Lung (tissue), 11 donors: ENCODE measurements at regions not wholly inside any gene's neighbourhood (a gene's known extent, or its start where the extent isn't known, plus 50 kb on each side); places are given as distances from the start of the nearest gene placed in this dataset.

ENCODE experiments used
- ATAC-seq: fragments of 200-7000 bp; cut with Tn5 transposase; one replicate; pipeline ENCODE4 v1.9.1; 2020; ENCODE audit warnings: moderate number of reproducible peaks; ENCODE audit not compliant: insufficient read depth, low FRiP score
- DNase-seq, 3 donors: peaks; one replicate each; pipeline ENCODE4 v3.0.0-alpha.2; 2013 to 2017
- H3K27ac ChIP-seq, 2 donors: one replicate each; pipeline ENCODE4 v1.5.1; 2013; ENCODE audit warnings: mild to moderate bottlenecking in 2 of 2, moderate library complexity in 2 of 2, control low read depth in 1 of 2, inconsistent platforms in 1 of 2, low read depth in 1 of 2, low read length in 1 of 2
- H3K27me3 ChIP-seq, 3 donors: one replicate each; pipeline ENCODE4 v1.5.1; 2013; ENCODE audit warnings: low read length in 2 of 3; ENCODE audit not compliant: control insufficient read depth in 3 of 3, insufficient read depth in 3 of 3
- H3K36me3 ChIP-seq, 4 donors: one replicate each; pipeline ENCODE4 v1.5.1; 2013; ENCODE audit warnings: low read length in 4 of 4, mild to moderate bottlenecking in 1 of 4, moderate library complexity in 1 of 4; ENCODE audit not compliant: control insufficient read depth in 4 of 4, insufficient read depth in 4 of 4
- H3K4me1 ChIP-seq, 5 donors: one replicate each; pipeline ENCODE4 v1.5.1; 2013; ENCODE audit warnings: low read length in 5 of 5, mild to moderate bottlenecking in 2 of 5, moderate library complexity in 1 of 5; ENCODE audit not compliant: control insufficient read depth in 5 of 5, insufficient read depth in 5 of 5
- H3K4me3 ChIP-seq: one replicate; pipeline ENCODE4 v1.5.1; 2013; ENCODE audit warnings: mild to moderate bottlenecking, control low read depth, moderate library complexity
- H3K9ac ChIP-seq, 2 donors: one replicate each; pipeline ENCODE4 v1.5.1; 2013; ENCODE audit warnings: low read length in 2 of 2, control low read depth in 1 of 2; ENCODE audit not compliant: insufficient read depth in 1 of 2
- H3K9me3 ChIP-seq, 4 donors: one replicate each; pipeline ENCODE4 v1.5.1; 2013; ENCODE audit warnings: low read length in 3 of 4, mild to moderate bottlenecking in 1 of 4, moderate library complexity in 1 of 4; ENCODE audit not compliant: control insufficient read depth in 4 of 4, insufficient read depth in 3 of 4
- WGBS, 2 donors: extraction: QIAGEN DNeasy Blood & Tissue Kit; methylation state at CpG; one replicate each; pipeline ENCODE4 v1.1.7; 2013; 5-methylcytosine and 5-hydroxymethylcytosine counted together
- TF ChIP-seq, protein P1 (sequence below): IDR thresholded peaks from 2 replicates; pipeline ENCODE4 v1.5.1; 2012; ENCODE audit warnings: mild to moderate bottlenecking; ENCODE audit errors: control extremely low read depth, extremely low read depth
- donor health status: control.
- donor health status: control.
- donor health status: Bipolar disorder and iron deficiency.
- donor health status: healthy.
- donor health status: DM: yes; HTN: yes; CAD: no.

DNA sequence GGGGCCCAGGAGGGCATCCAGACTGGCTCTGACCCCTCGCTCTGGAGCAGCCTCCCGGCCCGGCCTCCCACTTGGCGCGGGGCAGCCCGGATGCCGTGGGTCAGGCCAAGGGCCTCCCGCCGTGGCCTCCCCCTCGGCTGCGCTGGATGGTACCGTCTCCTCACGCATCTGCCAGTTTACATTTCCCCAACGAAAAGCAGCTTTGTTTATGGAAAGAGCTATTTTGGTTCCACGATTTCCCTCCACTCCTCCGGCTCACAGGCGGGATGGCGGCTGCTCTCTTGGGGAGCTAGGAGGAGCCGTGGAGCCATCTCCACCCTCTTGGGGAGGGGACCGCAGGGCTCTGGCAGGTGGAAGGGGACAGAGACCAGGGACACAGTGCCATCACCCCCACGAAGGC, 93.2 kb upstream of the MYL10 start:
- H3K27ac ChIP-seq = no peak overlapping the region
- 66 to 77% methylated on average over 21 of the region's 21 CpGs for WGBS, 2 donors
- H3K27me3 ChIP-seq = no peaks in the 10 kb centered on the region
- H3K36me3 ChIP-seq = no peaks in the 10 kb centered on the region
- no peak for ATAC-seq
- DNase-seq = peak; percentile 52 to 76 (median 61)
- H3K4me3 ChIP-seq = no peak overlapping the region
- H3K9ac ChIP-seq = no peak overlapping the region
- peaks cover 0 to 6% (median 0%) of the 10 kb centered on the region in 4 donors for H3K9me3 ChIP-seq
- TF ChIP-seq, protein P1, sequence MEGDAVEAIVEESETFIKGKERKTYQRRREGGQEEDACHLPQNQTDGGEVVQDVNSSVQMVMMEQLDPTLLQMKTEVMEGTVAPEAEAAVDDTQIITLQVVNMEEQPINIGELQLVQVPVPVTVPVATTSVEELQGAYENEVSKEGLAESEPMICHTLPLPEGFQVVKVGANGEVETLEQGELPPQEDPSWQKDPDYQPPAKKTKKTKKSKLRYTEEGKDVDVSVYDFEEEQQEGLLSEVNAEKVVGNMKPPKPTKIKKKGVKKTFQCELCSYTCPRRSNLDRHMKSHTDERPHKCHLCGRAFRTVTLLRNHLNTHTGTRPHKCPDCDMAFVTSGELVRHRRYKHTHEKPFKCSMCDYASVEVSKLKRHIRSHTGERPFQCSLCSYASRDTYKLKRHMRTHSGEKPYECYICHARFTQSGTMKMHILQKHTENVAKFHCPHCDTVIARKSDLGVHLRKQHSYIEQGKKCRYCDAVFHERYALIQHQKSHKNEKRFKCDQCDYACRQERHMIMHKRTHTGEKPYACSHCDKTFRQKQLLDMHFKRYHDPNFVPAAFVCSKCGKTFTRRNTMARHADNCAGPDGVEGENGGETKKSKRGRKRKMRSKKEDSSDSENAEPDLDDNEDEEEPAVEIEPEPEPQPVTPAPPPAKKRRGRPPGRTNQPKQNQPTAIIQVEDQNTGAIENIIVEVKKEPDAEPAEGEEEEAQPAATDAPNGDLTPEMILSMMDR = no peak
- peaks cover 0 to 10% (median 4%) of the 10 kb centered on the region in 5 donors for H3K4me1 ChIP-seq

DNA sequence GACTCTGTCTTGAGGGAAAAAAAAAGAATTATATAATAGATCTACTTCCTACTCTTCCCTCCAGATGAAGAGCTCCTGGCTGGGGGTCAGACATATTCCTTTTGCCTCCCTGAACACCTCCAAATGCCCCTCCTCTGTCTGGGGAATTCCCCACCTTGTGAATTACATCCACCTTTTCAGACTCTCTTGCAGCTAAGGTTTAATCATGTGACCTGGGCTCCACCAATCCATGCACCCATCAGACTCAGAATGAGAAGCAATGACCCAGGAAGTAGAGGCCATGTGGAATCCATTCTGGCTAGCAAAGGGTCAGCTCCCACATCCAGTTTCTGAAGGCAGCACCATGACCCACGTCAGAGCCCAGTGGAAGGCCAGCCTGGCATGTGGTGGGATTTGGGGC, 93.6 kb upstream of the CUX1 start:
- 84 to 94% methylated on average over 1 of the region's 1 CpG for WGBS, 2 donors
- DNase-seq (no peak), ATAC-seq (no peak)
- Histone ChIP-seq H3K9ac (no peak overlapping the region), H3K27me3 (no peaks in the 10 kb centered on the region), H3K9me3 (peaks cover 0 to 6% (median 0%) of the 10 kb centered on the region in 4 donors), H3K36me3 (no peaks in the 10 kb centered on the region), H3K4me1 (peaks cover 0 to 5% (median 0%) of the 10 kb centered on the region in 5 donors), H3K27ac (no peak overlapping the region), H3K4me3 (no peak overlapping the region)
- TF ChIP-seq, protein P1 = no peak

DNA sequence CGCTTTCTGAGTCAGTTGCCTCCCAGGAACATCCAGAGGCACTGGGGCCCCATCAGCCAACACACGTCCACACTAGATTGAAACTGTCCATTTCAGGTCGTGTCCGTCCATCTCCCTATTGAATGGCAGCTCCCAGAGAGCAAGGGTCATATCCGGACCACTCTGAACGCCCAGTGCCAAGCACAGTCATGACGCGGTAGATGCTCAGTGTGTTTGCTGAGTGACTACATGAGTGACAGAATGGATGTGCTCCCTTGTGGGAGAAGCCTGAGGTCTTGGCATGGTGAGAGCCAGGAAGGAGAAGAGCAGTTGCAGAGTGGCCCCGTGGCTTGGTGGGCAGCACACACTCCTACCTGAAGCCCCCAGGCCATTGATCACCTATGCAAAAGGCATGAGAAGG, 92.5 kb upstream of the CUX1 start:
- TF ChIP-seq, protein P1 = no peak
- H3K27me3 ChIP-seq = no peaks in the 10 kb centered on the region
- no peak for DNase-seq
- no peak overlapping the region for H3K9ac ChIP-seq
- H3K4me3 ChIP-seq = no peak overlapping the region
- H3K4me1 ChIP-seq = peaks cover 0 to 8% (median 0%) of the 10 kb centered on the region in 5 donors
- H3K27ac ChIP-seq = no peak overlapping the region
- H3K9me3 ChIP-seq = peaks cover 0 to 6% (median 0%) of the 10 kb centered on the region in 4 donors
- 92 to 93% methylated on average over 9 of the region's 9 CpGs for WGBS, 2 donors
- ATAC-seq = no peak
- no peaks in the 10 kb centered on the region for H3K36me3 ChIP-seq

DNA sequence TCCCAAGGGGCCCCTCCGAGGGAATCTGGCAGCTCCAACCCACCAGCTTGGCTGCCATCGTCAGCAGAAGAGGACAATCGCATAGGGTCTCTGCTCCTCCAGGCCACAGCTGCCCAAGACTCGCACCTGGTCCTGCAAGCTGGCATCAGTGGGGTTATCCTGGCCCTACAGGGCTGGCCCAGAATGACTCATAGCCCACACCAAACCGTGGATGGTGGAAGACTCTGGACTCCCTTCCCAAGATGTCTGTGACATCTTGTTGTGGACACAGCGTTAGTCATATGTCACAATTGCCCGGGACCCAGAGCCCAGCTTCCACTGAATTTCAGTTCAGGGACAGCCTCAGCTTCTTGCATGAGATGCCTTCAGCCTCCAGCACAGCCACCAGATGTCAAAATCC, 91.5 kb upstream of the CUX1 start:
- Histone ChIP-seq H3K9ac (no peak overlapping the region), H3K9me3 (peaks cover 0 to 6% (median 0%) of the 10 kb centered on the region in 4 donors), H3K36me3 (no peaks in the 10 kb centered on the region), H3K27ac (no peak overlapping the region), H3K27me3 (no peaks in the 10 kb centered on the region), H3K4me1 (peaks cover 0 to 8% (median 0%) of the 10 kb centered on the region in 5 donors), H3K4me3 (no peak overlapping the region)
- 59 to 63% methylated on average over 7 of the region's 7 CpGs for WGBS, 2 donors
- DNase-seq (no peak), ATAC-seq (no peak)
- TF ChIP-seq, protein P1 = no peak
